ENCODE measurements at regions not wholly inside any gene's neighbourhood (a gene's known extent, or its start where the extent isn't known, plus 50 kb on each side); places are given as distances from the start of the nearest gene placed in this dataset.
"Not testable (repeated sequence)": the region's sequence is repeated elsewhere in the genome, so short reads cannot be mapped to it uniquely, and the experiment has no call there.

DNA sequence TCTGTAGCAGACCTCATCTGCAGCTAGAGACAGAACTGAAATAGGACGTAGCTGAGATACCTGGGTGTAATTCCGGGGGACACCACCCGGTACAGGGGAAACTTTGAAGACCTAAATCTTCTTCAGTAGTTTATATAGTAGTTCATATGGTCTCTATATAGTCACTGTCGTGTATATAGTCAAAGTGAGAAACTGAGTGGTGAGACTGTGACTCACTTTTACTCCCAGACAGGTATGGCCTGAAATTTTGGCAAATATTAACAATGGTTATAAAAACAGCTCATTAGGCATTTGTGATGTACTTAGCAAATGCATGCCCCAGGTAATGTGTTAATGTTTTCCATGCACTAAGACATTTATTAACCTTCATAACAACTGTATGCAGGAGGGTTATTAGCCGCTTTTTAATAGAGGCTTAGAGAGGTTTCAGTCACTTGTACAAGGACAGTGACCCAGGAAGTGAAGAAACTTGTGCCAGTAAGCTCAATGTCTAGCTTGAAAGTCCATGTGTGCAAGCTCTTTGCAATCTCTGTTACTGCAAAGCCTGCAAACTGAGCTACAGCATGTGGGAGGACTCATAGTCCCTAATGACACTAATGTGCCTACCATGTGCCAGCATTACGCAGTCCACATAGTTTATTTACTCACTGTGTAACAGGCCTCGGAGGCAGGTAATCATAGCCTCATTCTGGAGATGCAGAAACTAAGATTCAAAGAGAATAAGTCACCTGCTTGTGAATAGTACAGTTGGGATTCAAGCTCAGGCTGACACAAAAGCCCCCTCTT lies 165.4 kb upstream of the CHD6 start:
- DNase-seq, result no peak

DNA sequence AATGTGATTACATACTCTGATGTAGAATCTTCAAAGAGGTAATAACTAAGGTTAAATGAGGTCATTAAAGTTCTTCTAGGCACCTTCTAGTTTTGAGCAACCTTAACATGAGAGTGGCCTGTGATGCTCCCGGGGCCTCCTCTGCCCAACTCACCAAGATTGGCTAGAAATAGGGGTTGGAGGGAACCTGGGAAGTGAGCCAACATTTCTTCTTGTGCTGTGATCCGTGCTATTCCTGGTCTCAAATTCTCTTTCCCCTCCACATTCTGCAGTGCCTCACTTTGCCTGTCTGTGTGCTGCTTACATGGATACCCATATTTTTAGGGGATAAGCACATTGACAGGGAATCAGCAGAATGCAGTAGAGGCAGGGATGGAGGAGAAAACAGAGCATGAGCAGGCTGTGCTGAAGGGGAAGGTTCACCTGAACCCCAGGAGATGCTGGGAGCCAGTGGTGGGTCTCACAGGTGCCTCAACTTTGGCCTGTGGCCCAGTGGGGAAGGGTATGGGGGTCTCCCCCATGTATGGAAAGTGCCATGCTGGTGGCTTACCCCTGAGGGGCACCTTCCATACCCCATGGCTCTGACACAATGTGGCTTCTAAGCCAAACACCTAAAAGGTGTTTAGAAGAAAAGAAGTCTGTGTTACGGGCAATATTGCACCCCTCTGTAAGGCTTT lies 164.7 kb upstream of the CHD6 start:
- DNase-seq, result no peak

DNA sequence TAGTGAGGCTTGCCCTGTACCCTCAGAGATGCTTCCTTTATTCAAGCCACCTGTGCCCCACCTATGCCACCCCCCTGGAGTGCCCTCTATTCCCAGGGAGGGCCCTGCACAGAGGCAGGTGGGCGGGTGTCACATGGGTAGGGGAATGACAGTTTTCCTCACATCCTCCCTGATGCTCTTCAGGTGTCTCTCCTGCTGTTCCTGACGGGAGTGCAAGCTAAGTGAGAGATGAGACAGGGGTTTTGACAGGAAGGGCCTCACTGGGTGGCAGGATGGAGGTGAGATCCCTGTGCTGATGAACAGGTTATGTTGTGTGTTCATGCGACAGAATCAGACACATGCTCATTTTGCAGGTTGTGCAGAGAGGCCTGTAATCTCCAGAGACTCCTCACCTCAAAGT lies 164.1 kb upstream of the CHD6 start:
- no peak for DNase-seq

DNA sequence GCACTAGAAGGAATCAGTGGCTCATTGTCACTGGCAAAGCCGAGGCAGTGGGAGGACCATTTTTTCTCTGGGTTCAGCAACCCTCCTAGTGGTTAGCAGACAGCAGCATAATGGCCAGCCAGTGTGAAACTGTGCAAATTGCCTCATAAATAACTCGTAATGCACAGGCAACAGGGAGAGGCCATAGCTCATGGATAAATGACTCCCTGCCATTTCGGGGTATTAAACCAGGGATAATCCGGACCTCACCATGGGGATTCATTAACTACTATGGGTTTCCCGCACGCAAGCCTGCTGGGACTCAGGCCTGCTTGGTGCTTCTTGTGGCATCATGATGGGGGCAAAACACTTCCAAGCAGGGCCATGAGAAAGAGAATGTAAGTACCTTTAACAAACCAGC lies 158.2 kb upstream of the CHD6 start:
- no peak for DNase-seq

DNA sequence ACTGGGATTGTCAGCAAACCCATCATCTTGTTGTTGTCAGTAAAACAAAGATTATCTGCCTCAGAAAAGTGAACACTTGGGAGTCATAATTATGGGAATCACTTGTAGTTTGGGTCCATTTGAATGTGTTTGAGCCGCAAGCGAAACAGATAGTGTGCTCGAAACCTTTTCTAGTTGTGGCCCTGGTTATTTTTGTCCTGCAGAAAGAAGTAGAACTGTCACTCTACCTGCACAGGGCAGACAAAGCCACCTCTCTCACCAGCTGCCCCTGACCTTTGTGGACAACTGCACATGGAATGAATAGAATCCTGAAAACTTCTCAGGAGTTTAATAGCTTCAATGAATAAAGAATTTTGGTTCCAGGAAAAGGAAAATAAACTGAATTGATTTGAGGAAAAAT lies 156.1 kb upstream of the CHD6 start:
- no peak for DNase-seq

DNA sequence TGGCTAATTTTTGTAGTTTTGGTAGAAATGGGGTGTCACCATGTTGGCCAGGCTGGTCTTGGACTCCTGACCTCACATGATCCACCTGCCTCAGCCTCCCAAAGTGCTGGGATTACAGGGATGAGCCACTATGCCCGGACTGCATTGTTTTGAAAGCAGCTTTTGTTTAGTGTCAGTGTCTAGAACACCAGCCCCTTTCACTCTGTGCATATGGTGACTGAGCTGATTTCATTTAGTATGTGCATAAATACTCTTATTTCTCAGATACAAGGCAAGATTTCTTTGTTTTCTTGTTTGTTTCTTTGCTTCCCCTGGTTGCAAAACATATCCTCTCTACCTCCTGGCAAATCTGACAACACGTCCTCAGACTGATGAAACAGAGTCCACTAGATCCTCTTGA lies 152.8 kb upstream of the CHD6 start:
- DNase-seq, result no peak

DNA sequence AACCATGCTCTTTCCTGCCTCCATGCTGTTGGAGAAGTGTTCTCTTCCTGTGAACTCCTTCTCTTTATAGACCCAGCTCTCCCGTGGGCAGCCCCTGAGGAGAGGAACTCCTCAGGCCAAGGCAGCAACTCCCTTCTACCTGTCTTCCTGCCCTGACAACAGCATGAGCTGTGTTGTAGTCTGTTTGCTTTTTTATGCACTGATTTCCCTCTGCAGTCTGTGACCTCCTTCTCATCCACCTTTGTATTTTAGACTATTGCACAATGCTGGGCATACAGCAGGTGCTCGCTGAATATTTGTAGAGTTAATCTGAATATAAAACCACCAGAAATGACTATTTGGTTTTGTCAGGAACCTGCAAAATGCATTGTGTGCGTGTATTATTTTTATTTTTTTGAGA lies 152.2 kb upstream of the CHD6 start:
- DNase-seq, result no peak

DNA sequence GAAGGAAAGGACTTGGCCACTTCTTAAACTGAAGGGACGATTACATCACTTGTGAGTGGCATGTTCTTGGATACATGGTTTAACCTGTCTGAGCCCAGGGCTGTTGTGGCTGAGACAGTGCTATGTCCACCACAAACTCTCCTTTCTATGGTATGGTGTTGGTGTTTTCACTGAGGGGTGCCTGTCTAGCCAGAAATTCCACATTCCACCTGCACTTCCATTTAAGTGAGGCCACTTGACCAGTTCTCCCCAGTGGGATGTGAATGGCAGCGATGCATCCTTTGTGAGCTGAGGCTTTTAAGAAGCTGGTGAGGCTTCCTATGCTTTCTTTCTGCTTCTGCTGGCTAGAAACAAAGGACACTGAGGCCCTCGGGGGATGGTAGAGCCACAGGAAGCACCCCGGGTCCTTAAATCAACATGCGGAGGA lies 151.4 kb upstream of the CHD6 start:
- DNase-seq, result no peak

DNA sequence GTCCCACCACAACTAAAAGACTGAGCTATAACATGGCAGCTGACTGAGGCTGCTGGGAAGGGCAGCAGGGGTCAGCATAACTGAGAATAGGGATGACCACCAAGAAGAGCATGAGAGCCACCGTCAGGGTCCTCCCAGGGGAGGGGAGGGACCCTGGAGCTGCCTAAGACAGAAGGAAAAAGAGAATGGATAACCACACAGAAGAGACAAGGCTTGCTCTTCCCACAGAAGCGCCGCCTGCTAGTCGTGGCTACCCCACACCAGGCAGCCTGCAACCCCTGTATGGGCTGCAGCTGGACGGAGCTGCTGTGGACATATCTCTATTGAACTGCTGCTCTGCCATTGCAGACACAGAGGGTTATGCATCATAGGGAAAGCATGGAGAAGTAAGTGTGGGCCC lies 132.0 kb upstream of the CHD6 start:
- no peak for DNase-seq

DNA sequence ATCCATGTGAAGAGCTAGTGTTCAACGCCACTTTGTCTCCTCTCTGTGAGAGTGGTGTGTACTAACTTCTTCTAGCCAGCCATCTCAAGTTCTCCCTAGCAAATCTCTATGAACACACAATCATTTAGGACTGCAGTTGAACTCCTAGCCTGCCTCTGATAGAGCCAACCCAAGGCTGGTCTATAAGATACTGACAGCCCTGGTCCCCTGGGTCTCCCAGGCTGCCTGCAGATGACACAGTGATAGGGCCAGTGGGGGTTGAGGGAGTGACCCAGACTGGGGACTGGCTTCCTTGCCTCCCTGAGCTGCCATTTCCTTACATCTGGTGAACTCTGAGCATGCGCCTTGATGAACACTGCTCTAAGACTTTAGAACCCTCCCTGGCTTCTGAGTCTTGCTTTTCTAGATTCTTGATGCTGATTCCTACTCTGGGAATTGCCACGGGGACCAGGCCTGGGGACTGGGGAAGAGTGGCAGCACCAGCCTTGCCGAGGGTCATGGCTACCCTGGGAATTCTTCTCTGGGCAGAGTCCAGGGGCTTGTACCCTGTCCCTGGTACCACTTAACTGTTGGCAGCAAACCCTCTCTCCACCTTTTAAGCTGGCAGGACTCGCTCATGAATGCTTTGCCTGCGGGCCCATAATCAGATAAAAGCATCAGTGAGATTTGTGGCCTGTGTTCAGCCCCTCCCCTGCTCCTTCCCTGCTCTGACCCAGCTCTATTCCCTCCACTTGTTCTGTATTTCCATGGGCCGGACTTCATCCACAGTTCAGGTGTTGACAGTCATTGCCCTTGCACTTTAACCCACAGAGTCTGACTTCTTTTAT lies 130.8 kb upstream of the CHD6 start:
- DNase-seq, result no peak

DNA sequence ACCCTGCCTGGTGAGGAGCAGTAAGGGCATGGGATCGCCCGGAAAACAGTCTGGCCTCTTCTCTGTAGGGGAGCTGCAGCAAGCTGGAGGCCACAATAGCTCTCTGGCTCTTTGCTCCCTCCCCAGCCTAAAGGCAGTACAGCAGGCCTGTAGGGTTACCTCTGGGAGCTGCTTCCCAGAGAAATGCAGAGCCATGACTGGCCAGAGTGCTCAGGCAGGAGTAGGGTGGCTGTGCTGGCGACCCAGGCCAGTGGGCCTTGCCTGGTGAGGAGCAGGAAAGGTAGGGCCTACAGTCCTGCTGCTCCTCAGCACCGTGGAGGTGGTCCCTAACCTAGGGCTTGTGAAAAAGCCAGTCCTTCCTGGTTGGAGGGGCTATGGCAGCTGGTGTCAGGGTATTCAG lies 129.9 kb upstream of the CHD6 start:
- no peak for DNase-seq

DNA sequence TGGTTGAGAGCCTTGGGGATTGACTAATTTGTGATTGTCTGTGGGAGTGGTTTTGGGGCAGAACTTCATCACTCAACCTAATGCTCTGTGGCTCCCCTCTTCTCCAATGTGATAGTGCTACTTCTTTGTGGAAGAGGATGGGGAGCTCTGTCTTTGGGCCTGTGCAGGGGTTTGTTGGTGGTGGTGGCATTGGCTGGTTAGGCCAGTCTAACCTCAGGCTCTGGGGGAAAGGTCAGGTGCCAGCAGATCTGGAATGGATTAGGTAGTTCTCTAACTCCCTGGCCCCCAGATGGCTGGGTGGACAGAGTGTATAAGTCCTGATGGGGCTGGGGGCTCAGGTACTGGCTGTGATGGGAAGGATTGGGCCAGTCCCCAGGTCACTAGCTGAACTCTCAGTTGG lies 129.0 kb upstream of the CHD6 start:
- no peak for DNase-seq

DNA sequence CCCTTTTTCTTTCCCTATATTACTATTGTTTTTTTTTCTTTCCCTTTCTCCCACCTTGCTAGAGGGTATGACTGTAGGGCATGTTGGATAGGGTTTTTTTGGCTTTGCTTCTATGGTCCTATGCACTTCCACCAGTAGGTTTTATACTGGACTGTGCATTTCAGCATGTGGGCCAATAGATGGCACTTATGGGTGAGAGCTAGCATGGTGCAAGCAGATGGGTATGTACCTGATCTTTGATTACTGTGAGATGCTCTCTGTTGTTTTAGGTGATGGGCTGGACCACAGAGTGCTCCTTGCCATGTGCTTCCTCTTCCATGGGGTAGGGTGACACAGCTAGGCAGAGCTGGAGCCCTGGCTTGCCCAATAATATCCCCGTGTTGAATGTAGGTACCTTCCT lies 128.5 kb upstream of the CHD6 start:
- no peak for DNase-seq

DNA sequence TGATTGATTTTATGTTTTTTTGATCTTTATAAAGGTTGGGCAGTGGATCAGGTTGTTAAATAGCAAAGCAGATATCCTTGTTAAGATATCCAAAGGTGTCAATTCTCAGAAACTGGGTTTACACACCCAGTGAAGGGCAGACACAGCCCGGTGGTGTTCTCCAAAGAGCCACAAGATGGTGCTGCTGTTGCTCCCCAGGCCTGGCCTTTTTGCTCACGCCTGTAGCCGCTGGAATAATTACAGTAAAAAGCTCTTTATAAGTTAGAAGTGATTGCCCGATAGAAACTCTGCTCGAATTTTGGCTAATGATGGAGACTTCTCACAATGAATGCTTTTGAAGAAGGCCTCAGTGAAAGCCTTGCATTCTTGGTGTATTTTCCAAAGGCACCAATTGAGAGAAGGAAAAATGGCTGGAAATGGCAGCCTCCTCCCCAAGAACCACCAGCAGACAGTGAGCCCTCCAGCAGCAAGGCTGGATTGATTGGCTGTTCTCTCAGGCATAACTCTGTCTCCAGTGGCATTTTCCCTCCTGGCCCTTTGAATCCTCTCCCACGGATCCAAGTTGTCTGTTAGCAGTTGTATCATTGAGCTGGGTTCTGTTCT lies 120.5 kb upstream of the CHD6 start:
- DNase-seq, result peak; percentile 34

DNA sequence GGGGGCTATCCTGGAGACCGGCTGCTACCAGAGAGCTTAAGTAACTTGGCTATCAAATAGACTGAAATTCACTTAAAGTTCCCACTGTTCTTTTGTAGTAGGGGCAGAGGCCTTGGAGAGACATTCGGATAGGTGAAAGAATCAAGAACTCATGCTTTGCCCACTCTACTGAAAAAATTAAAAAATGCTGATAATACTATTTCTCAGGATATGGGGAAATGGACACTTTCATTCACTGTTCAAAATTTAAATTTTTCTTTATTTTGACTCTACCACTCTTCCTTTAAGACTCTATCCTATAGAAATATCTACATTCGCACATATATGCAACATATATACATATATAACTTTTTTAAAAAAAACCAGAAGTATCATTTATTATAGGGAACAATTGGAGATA lies 117.8 kb upstream of the CHD6 start:
- DNase-seq, result no peak

DNA sequence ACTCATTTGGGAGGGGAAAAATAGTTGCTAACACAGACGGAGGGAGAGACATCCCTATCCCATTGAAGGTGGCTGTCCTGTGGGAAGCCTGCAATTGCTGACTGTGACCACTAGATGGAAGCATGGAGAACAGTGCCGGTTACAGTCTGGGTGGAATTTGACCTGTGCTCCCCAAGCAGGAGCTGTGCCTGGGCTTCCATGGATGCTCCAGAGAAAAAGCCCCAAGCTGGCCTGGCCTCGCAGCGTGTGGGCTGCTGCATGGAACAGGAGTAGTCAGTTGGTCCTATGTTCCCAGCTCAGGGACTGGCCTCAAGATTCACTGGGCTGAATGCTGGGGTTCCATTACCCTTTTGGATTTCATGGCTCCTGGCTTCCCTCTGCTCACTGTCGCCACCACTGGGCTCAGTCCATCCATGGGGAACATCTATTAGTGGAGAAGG lies 116.3 kb upstream of the CHD6 start:
- DNase-seq, result peak; percentile 30

DNA sequence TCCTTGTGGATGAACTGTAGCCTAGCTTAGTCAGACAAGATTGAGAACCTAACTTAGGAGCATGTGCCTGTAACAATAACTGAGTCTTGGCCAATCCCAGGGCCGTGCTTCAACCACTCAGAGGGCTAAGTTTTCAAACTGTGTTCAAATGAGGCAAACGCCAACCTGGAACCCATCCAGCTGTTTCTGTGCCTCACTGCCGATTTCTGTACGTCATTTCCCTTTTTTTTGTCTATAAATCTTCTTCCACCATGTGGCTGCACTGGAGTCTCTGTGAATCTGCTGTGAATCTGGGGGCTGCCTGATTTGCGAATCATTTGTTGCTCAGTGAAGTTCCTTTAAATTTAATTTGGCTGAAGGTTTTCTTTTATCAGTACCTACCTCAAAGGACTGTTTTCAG lies 115.0 kb upstream of the CHD6 start:
- DNase-seq, result no peak

DNA sequence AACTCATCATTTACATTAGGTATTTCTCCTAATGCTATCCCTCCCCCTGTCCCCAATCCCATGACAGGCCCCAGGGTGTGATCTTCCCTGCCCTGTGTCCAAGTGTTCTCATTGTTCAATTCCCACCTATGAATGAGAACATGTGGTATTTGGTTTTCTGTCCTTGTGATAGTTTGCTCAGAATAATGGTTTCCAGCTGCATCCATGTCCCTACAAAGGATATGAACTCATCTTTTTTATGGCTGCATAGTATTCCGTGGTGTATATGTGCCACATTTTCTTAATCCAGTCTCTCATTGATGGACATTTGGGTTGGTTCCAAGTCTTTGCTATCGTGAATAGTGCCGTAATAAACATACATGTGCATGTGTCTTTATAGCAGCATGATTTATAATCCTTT lies 113.0 kb upstream of the CHD6 start:
- DNase-seq, result not testable (repeated sequence)

DNA sequence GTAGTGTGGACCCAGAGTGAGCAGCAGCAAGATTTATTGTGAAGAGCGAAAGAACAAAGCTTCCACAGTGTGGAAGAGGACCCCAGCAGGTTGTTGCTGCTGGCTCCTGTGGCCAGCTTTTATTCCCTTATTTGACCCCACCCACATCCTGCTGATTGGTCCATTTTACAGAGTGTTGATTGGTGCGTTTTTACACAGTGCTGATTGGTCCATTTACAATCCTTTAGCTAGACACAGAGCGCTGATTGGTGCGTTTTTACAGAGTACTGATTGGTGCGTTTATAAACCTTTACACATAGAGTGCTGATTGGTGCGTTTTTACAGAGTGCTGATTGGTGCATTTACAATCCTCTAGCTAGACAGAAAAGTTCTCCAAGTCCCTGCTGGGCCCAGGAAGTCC lies 109.5 kb upstream of the CHD6 start:
- DNase-seq, result not testable (repeated sequence)

DNA sequence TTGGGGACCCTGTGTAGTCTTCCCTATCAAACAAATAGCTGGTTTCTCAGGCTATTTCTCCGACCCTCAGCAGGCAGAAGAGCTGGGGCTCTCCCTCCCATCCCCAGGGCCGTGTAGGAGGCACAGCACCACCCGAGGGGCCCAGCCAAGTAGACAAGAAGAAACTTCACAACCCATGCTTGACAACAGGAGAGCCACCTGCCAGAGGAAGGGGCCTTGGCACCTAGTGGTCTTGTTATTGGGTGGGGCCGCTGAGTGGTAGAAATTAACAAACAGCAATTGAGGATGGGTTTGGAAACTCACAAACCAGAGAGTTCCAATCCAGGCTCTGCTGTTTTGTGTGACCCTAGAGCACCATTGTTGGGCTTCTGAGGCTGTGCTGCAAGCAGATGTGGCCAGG lies 108.5 kb upstream of the CHD6 start:
- no peak for DNase-seq

DNA sequence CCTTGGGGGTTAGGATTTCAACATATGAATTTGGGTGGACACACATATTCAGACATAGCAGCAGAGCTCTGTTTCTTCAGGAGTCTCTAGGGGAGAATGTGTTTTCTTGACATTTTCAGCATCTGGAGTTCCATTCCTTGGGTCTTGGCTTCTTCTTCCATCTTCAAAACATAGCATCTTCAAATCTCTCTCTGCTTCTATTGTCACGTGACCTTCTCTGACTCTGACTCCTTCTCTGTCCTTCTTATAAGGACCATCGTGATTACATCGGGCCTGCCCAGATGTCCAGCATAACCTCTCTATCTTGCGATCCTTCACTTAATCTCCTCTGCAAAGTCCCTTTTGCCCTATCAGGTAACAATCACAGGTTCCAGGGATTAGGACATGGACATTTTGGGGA lies 101.0 kb upstream of the CHD6 start:
- DNase-seq, result no peak

DNA sequence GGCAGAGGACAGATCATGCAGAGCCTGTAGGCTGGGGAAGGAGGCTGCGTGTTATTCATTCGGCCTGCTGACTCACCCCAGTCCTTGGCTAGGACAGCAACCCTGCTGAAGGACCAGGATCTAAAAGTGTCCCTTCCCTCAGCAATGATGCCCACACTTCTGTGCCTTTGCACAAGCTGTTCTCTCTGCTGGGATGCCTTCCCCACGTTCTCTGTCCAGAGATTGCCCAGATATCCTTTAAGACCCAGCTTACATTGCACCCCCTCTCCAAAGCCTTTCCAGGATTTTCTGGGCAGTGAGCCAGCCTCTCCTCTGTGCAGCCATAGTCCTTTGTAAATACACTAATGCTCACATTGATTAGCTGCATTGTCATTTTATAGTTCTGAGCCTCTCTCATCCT lies 99.3 kb upstream of the CHD6 start:
- DNase-seq, result peak; percentile 25

DNA sequence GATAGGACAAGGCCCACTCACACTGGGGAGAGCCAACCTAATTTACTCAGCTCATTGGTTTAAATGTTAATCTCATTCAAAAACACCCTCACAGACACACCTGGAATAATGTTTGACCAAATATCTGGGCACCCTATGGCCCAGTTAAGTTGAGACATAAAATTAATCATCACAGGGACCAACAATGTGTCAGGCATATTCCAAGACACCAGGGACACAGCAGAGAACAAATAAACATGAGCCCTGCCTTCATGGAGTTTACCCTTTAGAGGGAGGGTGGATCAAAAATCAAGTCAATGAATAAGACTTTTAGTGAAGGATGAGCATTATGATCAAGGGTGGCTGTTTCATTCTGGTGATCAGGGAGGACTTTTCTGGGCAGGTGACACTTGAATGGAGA lies 98.7 kb upstream of the CHD6 start:
- no peak for DNase-seq

DNA sequence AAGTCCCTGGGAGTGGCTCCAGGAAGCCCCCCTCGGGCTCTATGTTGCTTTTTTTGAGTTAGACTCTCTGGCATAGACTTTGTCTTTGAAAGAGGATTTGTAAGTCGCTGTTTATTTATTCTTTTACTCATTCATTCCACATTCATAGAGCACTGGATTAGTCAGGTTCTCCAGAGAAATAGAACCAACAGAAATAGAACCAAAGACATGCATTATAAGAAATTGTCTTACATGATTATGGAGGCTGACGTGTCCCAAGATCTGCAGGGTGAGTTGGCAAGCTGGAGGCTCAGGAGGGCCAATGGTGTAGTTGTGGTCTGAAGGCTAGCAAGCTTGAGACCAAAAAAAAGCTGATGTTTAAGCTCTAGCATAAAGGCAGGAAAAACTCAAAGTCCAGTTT lies 98.3 kb upstream of the CHD6 start:
- no peak for DNase-seq

Measured in NCI-H774 (cell line).